Loucy (cell line): ENCODE measurements at regions not wholly inside any gene's neighbourhood (a gene's known extent, or its start where the extent isn't known, plus 50 kb on each side); places are given as distances from the start of the nearest gene placed in this dataset.

ENCODE experiments used
- H2AFZ ChIP-seq: fragments of 200-600 bp; sonication (generic); 2 replicates; pipeline ENCODE4 v1.6.0; 2016; ENCODE audit warnings: antibody characterized with exemption, mild to moderate bottlenecking, low read length, moderate library complexity
- H3F3A ChIP-seq: fragments of 200-600 bp; 2 replicates; pipeline ENCODE4 v1.6.0; 2016; ENCODE audit warnings: antibody characterized with exemption, low read depth, mild to moderate bottlenecking
- H3K27me3 ChIP-seq: fragments of 200-600 bp; sonication (generic); 2 replicates; pipeline ENCODE4 v1.6.1; 2014; ENCODE audit warnings: low read length, mild to moderate bottlenecking; ENCODE audit not compliant: insufficient read depth, poor library complexity, severe bottlenecking
- H3K36me3 ChIP-seq: fragments of 200-600 bp; sonication (generic); 2 replicates; pipeline ENCODE4 v1.6.1; 2016; ENCODE audit warnings: low read length; ENCODE audit not compliant: insufficient read depth
- H3K4me1 ChIP-seq: fragments of 200-600 bp; sonication (generic); 2 replicates; pipeline ENCODE4 v1.5.1; 2014; ENCODE audit warnings: low read length, mild to moderate bottlenecking; ENCODE audit not compliant: insufficient read depth, poor library complexity, severe bottlenecking
- H3K4me2 ChIP-seq: fragments of 200-600 bp; sonication (generic); 2 replicates; pipeline ENCODE4 v1.6.0; 2014; ENCODE audit warnings: antibody characterized with exemption, low read length, low read depth, mild to moderate bottlenecking; ENCODE audit not compliant: poor library complexity, severe bottlenecking
- H3K4me3 ChIP-seq: fragments of 200-600 bp; sonication (generic); 2 replicates; pipeline ENCODE4 v1.5.1; 2014; ENCODE audit warnings: low read length, mild to moderate bottlenecking, mixed read lengths; ENCODE audit not compliant: poor library complexity, severe bottlenecking
- H3K79me2 ChIP-seq: fragments of 200-600 bp; sonication (generic); 2 replicates; pipeline ENCODE4 v1.6.1; 2014; ENCODE audit warnings: low read length; ENCODE audit not compliant: insufficient read depth
- H3K9ac ChIP-seq: fragments of 200-600 bp; sonication (generic); 2 replicates; pipeline ENCODE4 v1.6.0; 2014; ENCODE audit warnings: mild to moderate bottlenecking, low read depth, low read length, moderate library complexity; ENCODE audit not compliant: poor library complexity, severe bottlenecking
- H3K9me2 ChIP-seq: fragments of 200-600 bp; sonication (generic); replicated peaks from 2 replicates; pipeline ENCODE4 v1.6.1; 2016; ENCODE audit warnings: low read depth, low read length, mixed read lengths
- H3K9me3 ChIP-seq: fragments of 200-600 bp; sonication (generic); 2 replicates; pipeline ENCODE4 v1.6.1; 2014; ENCODE audit warnings: mild to moderate bottlenecking, antibody characterized with exemption, low read length, low read depth; ENCODE audit not compliant: insufficient read depth
- H4K20me1 ChIP-seq: fragments of 200-600 bp; sonication (generic); 2 replicates; pipeline ENCODE4 v1.6.0; 2014; ENCODE audit warnings: antibody characterized with exemption, low read length, mild to moderate bottlenecking; ENCODE audit not compliant: insufficient read depth, poor library complexity, severe bottlenecking
- EZH2phosphoT487 ChIP-seq: fragments of 200-600 bp; IDR thresholded peaks from 2 replicates; pipeline ENCODE4 v1.6.1; 2018; ENCODE audit warnings: antibody characterized with exemption, mild to moderate bottlenecking, moderate library complexity, borderline replicate concordance
- TF ChIP-seq, protein P1 (sequence below): fragments of 200-600 bp; sonication (generic); conservative IDR thresholded peaks from 2 replicates; pipeline ENCODE4 v1.5.1; 2014; ENCODE audit warnings: mild to moderate bottlenecking, antibody characterized with exemption, low read length

DNA sequence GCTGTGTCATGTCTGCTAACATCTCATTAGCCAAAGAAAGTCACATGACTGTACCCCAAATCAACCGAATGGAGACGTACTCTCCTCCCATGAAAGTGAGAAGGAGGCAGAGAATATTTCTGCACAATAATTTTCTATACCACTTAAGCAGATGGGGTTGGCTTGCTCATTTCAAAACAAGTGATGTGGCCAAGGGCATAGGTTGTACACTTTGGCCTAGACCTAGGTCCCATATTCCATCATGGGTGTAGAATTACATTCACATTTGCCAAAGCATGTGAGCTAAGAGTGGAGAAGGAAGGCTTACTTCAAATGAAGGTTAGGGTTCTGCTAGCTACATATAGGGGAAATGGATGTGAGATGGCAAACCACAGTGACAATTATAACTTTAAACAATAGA is 83.0 kb downstream of the ZNF365 start:
- Histone ChIP-seq H3K79me2 (no peaks in the 10 kb centered on the region), H3K9me2 (no peaks in the 10 kb centered on the region), H3K4me2 (no peak overlapping the region), H4K20me1 (no peaks in the 10 kb centered on the region), H3F3A (no peaks in the 10 kb centered on the region), H3K9ac (no peak overlapping the region), H3K4me3 (no peak overlapping the region), H3K9me3 (no peaks in the 10 kb centered on the region), H3K27me3 (no peaks in the 10 kb centered on the region), H3K4me1 (no peaks in the 10 kb centered on the region), H2AFZ (0 out of 2 replicates have a peak overlapping the region, but pooled peaks have one; percentile 42), H3K36me3 (no peaks in the 10 kb centered on the region)
- TF ChIP-seq, protein P1, sequence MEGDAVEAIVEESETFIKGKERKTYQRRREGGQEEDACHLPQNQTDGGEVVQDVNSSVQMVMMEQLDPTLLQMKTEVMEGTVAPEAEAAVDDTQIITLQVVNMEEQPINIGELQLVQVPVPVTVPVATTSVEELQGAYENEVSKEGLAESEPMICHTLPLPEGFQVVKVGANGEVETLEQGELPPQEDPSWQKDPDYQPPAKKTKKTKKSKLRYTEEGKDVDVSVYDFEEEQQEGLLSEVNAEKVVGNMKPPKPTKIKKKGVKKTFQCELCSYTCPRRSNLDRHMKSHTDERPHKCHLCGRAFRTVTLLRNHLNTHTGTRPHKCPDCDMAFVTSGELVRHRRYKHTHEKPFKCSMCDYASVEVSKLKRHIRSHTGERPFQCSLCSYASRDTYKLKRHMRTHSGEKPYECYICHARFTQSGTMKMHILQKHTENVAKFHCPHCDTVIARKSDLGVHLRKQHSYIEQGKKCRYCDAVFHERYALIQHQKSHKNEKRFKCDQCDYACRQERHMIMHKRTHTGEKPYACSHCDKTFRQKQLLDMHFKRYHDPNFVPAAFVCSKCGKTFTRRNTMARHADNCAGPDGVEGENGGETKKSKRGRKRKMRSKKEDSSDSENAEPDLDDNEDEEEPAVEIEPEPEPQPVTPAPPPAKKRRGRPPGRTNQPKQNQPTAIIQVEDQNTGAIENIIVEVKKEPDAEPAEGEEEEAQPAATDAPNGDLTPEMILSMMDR = no peak

DNA sequence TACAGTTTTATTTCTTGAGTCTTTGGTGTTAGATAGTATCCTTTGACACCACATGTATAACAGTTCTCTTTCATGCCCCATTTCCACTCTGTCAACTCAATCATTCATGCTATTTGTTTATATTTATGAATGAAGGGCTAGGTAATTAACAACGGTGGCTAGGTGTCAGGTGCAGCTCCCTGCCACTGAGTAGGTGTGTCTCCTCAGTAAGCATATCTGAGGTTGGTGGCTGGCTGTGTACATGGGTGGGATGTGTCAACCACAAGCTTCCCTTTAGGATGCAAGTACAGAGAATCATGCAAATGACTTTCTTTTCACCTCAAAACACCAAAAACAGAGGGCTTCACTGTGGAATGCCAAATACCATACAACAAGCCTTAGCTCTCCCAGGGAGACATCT is 83.4 kb downstream of the ZNF365 start:
- no peaks in the 10 kb centered on the region for H3K79me2 ChIP-seq
- no peak overlapping the region for H3K4me3 ChIP-seq
- H3K4me1 ChIP-seq = no peaks in the 10 kb centered on the region
- H3K9ac ChIP-seq = no peak overlapping the region
- 0 out of 2 replicates have a peak overlapping the region, but pooled peaks have one; percentile 42 for H2AFZ ChIP-seq
- no peak for TF ChIP-seq EZH2phosphoT487
- TF ChIP-seq, protein P1 = no peak
- H3K27me3 ChIP-seq = no peaks in the 10 kb centered on the region
- no peaks in the 10 kb centered on the region for H3K36me3 ChIP-seq
- H3K9me3 ChIP-seq = no peaks in the 10 kb centered on the region
- H4K20me1 ChIP-seq = no peaks in the 10 kb centered on the region
- no peaks in the 10 kb centered on the region for H3K9me2 ChIP-seq
- no peak overlapping the region for H3K4me2 ChIP-seq
- H3F3A ChIP-seq = no peaks in the 10 kb centered on the region

DNA sequence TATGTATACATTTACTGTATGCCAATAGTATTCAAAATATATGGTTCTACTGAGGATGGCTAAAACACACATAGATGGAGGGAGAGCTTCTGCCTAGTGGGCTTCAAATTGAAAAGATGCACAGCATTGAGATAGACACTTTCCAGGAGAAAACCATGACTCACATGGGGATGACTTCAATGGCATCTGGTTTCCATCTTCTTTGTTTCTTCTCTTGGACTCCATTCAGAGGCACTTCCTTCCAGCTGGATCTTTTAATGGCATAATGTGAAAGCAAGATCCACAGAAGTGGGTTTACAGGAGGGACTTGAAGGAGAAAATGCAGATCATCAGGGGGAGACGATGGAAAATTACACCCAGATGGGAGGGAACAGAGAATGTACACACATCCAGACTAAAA is 84.9 kb downstream of the ZNF365 start:
- no peaks in the 10 kb centered on the region for H3K9me3 ChIP-seq
- no peak overlapping the region for H3K9ac ChIP-seq
- no peak for TF ChIP-seq EZH2phosphoT487
- TF ChIP-seq, protein P1 = no peak
- no peaks in the 10 kb centered on the region for H3K27me3 ChIP-seq
- no peaks in the 10 kb centered on the region for H3F3A ChIP-seq
- H3K79me2 ChIP-seq = no peaks in the 10 kb centered on the region
- no peaks in the 10 kb centered on the region for H3K9me2 ChIP-seq
- no peaks in the 10 kb centered on the region for H4K20me1 ChIP-seq
- no peaks in the 10 kb centered on the region for H3K36me3 ChIP-seq
- H3K4me2 ChIP-seq = no peak overlapping the region
- H3K4me3 ChIP-seq = no peak overlapping the region
- no peak overlapping the region for H2AFZ ChIP-seq
- no peaks in the 10 kb centered on the region for H3K4me1 ChIP-seq
